ENCODE measurements at regions not wholly inside any gene's neighbourhood (a gene's known extent, or its start where the extent isn't known, plus 50 kb on each side); places are given as distances from the start of the nearest gene placed in this dataset.

- Histone ChIP-seq H3K27me3 (ENCODE audit: insufficient read depth, low read length) (no peaks in the 10 kb centered on the region), H3K4me1 (ENCODE audit: insufficient read depth, low read length) (no peaks in the 10 kb centered on the region), H3K4me3 (ENCODE audit: low read length) (no peak overlapping the region), H3K9me3 (ENCODE audit: low read length) (no peaks in the 10 kb centered on the region), H3K36me3 (ENCODE audit: insufficient read depth, low read length) (no peaks in the 10 kb centered on the region), H2AFZ (ENCODE audit: low read depth, low read length) (no peak overlapping the region)
Measured at GRCh38 chr9:78383130-78383529, 86.2 kb downstream of the PSAT1 start.

- Histone ChIP-seq H3K4me1 (ENCODE audit: insufficient read depth, low read length) (no peaks in the 10 kb centered on the region), H2AFZ (ENCODE audit: low read depth, low read length) (no peak overlapping the region), H3K4me3 (ENCODE audit: low read length) (no peak overlapping the region), H3K27me3 (ENCODE audit: insufficient read depth, low read length) (no peaks in the 10 kb centered on the region), H3K9me3 (ENCODE audit: low read length) (no peaks in the 10 kb centered on the region), H3K36me3 (ENCODE audit: insufficient read depth, low read length) (no peaks in the 10 kb centered on the region)
Measured at GRCh38 chr9:78386348-78386747, 89.4 kb downstream of the PSAT1 start.

GRCh38 chr9:78386773-78387172 is 89.8 kb downstream of the PSAT1 start:
- Histone ChIP-seq H3K36me3 (ENCODE audit: insufficient read depth, low read length) (no peaks in the 10 kb centered on the region), H3K4me3 (ENCODE audit: low read length) (no peak overlapping the region), H3K9me3 (ENCODE audit: low read length) (no peaks in the 10 kb centered on the region), H3K27me3 (ENCODE audit: insufficient read depth, low read length) (no peaks in the 10 kb centered on the region), H2AFZ (ENCODE audit: low read depth, low read length) (no peak overlapping the region), H3K4me1 (ENCODE audit: insufficient read depth, low read length) (no peaks in the 10 kb centered on the region)

- Histone ChIP-seq H3K36me3 (ENCODE audit: insufficient read depth, low read length) (no peaks in the 10 kb centered on the region), H3K4me3 (ENCODE audit: low read length) (no peak overlapping the region), H2AFZ (ENCODE audit: low read depth, low read length) (no peak overlapping the region), H3K27me3 (ENCODE audit: insufficient read depth, low read length) (no peaks in the 10 kb centered on the region), H3K9me3 (ENCODE audit: low read length) (peaks cover 3% of the 10 kb centered on the region), H3K4me1 (ENCODE audit: insufficient read depth, low read length) (peaks cover 4% of the 10 kb centered on the region)
Measured at GRCh38 chr9:78393340-78393739, 96.4 kb downstream of the PSAT1 start.

- H3K4me1 ChIP-seq (ENCODE audit: insufficient read depth, low read length) = peaks cover 4% of the 10 kb centered on the region
- peaks cover 3% of the 10 kb centered on the region for H3K9me3 ChIP-seq (ENCODE audit: low read length)
- H3K36me3 ChIP-seq (ENCODE audit: insufficient read depth, low read length) = no peaks in the 10 kb centered on the region
- H3K4me3 ChIP-seq (ENCODE audit: low read length) = no peak overlapping the region
- no peak overlapping the region for H2AFZ ChIP-seq (ENCODE audit: low read depth, low read length)
- no peaks in the 10 kb centered on the region for H3K27me3 ChIP-seq (ENCODE audit: insufficient read depth, low read length)
Measured at GRCh38 chr9:78393932-78394331, 97.0 kb downstream of the PSAT1 start.

GRCh38 chr9:78396087-78396486 is 99.2 kb downstream of the PSAT1 start:
- H3K36me3 ChIP-seq (ENCODE audit: insufficient read depth, low read length) = no peaks in the 10 kb centered on the region
- H3K27me3 ChIP-seq (ENCODE audit: insufficient read depth, low read length) = no peaks in the 10 kb centered on the region
- H3K9me3 ChIP-seq (ENCODE audit: low read length) = peaks cover 3% of the 10 kb centered on the region
- H2AFZ ChIP-seq (ENCODE audit: low read depth, low read length) = no peak overlapping the region
- peaks cover 4% of the 10 kb centered on the region for H3K4me1 ChIP-seq (ENCODE audit: insufficient read depth, low read length)
- no peak overlapping the region for H3K4me3 ChIP-seq (ENCODE audit: low read length)

GRCh38 chr9:78397045-78397444 is 100.1 kb downstream of the PSAT1 start:
- no peaks in the 10 kb centered on the region for H3K36me3 ChIP-seq (ENCODE audit: insufficient read depth, low read length)
- peaks cover 3% of the 10 kb centered on the region for H3K9me3 ChIP-seq (ENCODE audit: low read length)
- no peak overlapping the region for H2AFZ ChIP-seq (ENCODE audit: low read depth, low read length)
- peaks cover 4% of the 10 kb centered on the region for H3K4me1 ChIP-seq (ENCODE audit: insufficient read depth, low read length)
- no peaks in the 10 kb centered on the region for H3K27me3 ChIP-seq (ENCODE audit: insufficient read depth, low read length)
- no peak overlapping the region for H3K4me3 ChIP-seq (ENCODE audit: low read length)

- Histone ChIP-seq H3K4me1 (ENCODE audit: insufficient read depth, low read length) (peaks cover 4% of the 10 kb centered on the region), H3K9me3 (ENCODE audit: low read length) (peaks cover 3% of the 10 kb centered on the region), H3K36me3 (ENCODE audit: insufficient read depth, low read length) (no peaks in the 10 kb centered on the region), H3K27me3 (ENCODE audit: insufficient read depth, low read length) (no peaks in the 10 kb centered on the region), H3K4me3 (ENCODE audit: low read length) (no peak overlapping the region), H2AFZ (ENCODE audit: low read depth, low read length) (no peak overlapping the region)
Measured at GRCh38 chr9:78397454-78397853, 100.5 kb downstream of the PSAT1 start.

GRCh38 chr9:78399153-78399552 is 102.2 kb downstream of the PSAT1 start:
- H3K4me1 ChIP-seq (ENCODE audit: insufficient read depth, low read length) = no peaks in the 10 kb centered on the region
- H3K36me3 ChIP-seq (ENCODE audit: insufficient read depth, low read length) = no peaks in the 10 kb centered on the region
- H2AFZ ChIP-seq (ENCODE audit: low read depth, low read length) = no peak overlapping the region
- no peak overlapping the region for H3K4me3 ChIP-seq (ENCODE audit: low read length)
- peaks cover 3% of the 10 kb centered on the region for H3K9me3 ChIP-seq (ENCODE audit: low read length)
- no peaks in the 10 kb centered on the region for H3K27me3 ChIP-seq (ENCODE audit: insufficient read depth, low read length)

GRCh38 chr9:78400496-78400895 is 103.6 kb downstream of the PSAT1 start:
- H3K9me3 ChIP-seq (ENCODE audit: low read length) = peaks cover under 1% of the 10 kb centered on the region
- no peak overlapping the region for H3K4me3 ChIP-seq (ENCODE audit: low read length)
- no peaks in the 10 kb centered on the region for H3K27me3 ChIP-seq (ENCODE audit: insufficient read depth, low read length)
- H2AFZ ChIP-seq (ENCODE audit: low read depth, low read length) = no peak overlapping the region
- H3K36me3 ChIP-seq (ENCODE audit: insufficient read depth, low read length) = no peaks in the 10 kb centered on the region
- H3K4me1 ChIP-seq (ENCODE audit: insufficient read depth, low read length) = no peaks in the 10 kb centered on the region

GRCh38 chr9:78405461-78405860 is 108.5 kb downstream of the PSAT1 start:
- Histone ChIP-seq H3K27me3 (ENCODE audit: insufficient read depth, low read length) (no peaks in the 10 kb centered on the region), H2AFZ (ENCODE audit: low read depth, low read length) (no peak overlapping the region), H3K4me1 (ENCODE audit: insufficient read depth, low read length) (peaks cover 2% of the 10 kb centered on the region), H3K9me3 (ENCODE audit: low read length) (no peaks in the 10 kb centered on the region), H3K36me3 (ENCODE audit: insufficient read depth, low read length) (no peaks in the 10 kb centered on the region), H3K4me3 (ENCODE audit: low read length) (no peak overlapping the region)

- Histone ChIP-seq H2AFZ (ENCODE audit: low read depth, low read length) (no peak overlapping the region), H3K36me3 (ENCODE audit: insufficient read depth, low read length) (no peaks in the 10 kb centered on the region), H3K4me1 (ENCODE audit: insufficient read depth, low read length) (peaks cover 2% of the 10 kb centered on the region), H3K4me3 (ENCODE audit: low read length) (no peak overlapping the region), H3K9me3 (ENCODE audit: low read length) (no peaks in the 10 kb centered on the region), H3K27me3 (ENCODE audit: insufficient read depth, low read length) (no peaks in the 10 kb centered on the region)
Measured at GRCh38 chr9:78406146-78406545, 109.2 kb downstream of the PSAT1 start.

- no peaks in the 10 kb centered on the region for H3K9me3 ChIP-seq (ENCODE audit: low read length)
- no peaks in the 10 kb centered on the region for H3K36me3 ChIP-seq (ENCODE audit: insufficient read depth, low read length)
- no peaks in the 10 kb centered on the region for H3K27me3 ChIP-seq (ENCODE audit: insufficient read depth, low read length)
- peaks cover 2% of the 10 kb centered on the region for H3K4me1 ChIP-seq (ENCODE audit: insufficient read depth, low read length)
- H2AFZ ChIP-seq (ENCODE audit: low read depth, low read length) = no peak overlapping the region
- no peak overlapping the region for H3K4me3 ChIP-seq (ENCODE audit: low read length)
Measured at GRCh38 chr9:78406933-78407332, 110.0 kb downstream of the PSAT1 start.

GRCh38 chr9:78407636-78408312 is 110.8 kb downstream of the PSAT1 start:
- H3K4me3 ChIP-seq (ENCODE audit: low read length) = no peak overlapping the region
- no peaks in the 10 kb centered on the region for H3K36me3 ChIP-seq (ENCODE audit: insufficient read depth, low read length)
- H3K27me3 ChIP-seq (ENCODE audit: insufficient read depth, low read length) = no peaks in the 10 kb centered on the region
- no peak overlapping the region for H2AFZ ChIP-seq (ENCODE audit: low read depth, low read length)
- no peaks in the 10 kb centered on the region for H3K9me3 ChIP-seq (ENCODE audit: low read length)
- H3K4me1 ChIP-seq (ENCODE audit: insufficient read depth, low read length) = peaks cover 2% of the 10 kb centered on the region

Data from neuron (in vitro differentiated cells).